ENCODE measurements at regions not wholly inside any gene's neighbourhood (a gene's known extent, or its start where the extent isn't known, plus 50 kb on each side); places are given as distances from the start of the nearest gene placed in this dataset.

DNA sequence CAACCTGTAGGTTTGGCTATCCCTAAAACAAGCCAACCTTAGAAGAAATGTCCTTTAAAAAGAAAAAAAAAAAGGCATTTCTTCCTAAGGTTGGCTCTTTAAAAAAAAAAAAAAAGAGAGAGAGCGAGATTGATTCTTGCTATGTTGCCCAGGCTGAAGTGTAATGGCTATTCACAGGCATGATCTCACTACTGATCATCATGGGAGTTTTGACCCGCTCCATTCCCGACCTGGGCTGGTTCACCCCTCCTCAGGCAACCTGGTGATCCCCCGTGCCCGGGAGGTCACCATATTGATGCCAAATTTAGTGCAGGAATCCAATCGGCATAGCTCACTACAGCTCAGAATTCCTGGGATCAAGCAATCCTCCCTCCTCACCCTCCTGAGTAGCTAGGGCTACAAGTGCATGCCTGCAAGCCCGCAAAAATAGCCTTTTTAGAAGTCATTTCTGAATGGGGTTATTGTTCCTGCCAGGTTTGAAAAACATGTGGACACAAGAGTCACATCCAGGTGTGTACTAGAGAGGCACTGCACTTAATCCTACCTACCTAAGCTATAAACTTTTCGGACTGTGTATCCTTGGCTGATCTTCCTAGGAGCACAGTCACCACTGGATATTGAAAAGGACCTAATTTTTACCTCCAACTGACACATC, 61.4 kb upstream of the ZCCHC13 start:
- no peaks in the 10 kb centered on the region for H3K9me3 ChIP-seq
- H3K4me1 ChIP-seq (ENCODE audit: control insufficient read depth in 1 of 2, insufficient read depth in 1 of 2, low read depth in 1 of 2, low read length in 1 of 2) = no peaks in the 10 kb centered on the region
- TF ChIP-seq, protein P1, sequence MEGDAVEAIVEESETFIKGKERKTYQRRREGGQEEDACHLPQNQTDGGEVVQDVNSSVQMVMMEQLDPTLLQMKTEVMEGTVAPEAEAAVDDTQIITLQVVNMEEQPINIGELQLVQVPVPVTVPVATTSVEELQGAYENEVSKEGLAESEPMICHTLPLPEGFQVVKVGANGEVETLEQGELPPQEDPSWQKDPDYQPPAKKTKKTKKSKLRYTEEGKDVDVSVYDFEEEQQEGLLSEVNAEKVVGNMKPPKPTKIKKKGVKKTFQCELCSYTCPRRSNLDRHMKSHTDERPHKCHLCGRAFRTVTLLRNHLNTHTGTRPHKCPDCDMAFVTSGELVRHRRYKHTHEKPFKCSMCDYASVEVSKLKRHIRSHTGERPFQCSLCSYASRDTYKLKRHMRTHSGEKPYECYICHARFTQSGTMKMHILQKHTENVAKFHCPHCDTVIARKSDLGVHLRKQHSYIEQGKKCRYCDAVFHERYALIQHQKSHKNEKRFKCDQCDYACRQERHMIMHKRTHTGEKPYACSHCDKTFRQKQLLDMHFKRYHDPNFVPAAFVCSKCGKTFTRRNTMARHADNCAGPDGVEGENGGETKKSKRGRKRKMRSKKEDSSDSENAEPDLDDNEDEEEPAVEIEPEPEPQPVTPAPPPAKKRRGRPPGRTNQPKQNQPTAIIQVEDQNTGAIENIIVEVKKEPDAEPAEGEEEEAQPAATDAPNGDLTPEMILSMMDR (IDR thresholded peaks at IDR 0.05) = no peak
- peaks cover 8% of the 10 kb centered on the region for H3K36me3 ChIP-seq
- no peak overlapping the region for H3K4me3 ChIP-seq (ENCODE audit: low read depth in 1 of 2, low read length in 1 of 2)
- H3K27ac ChIP-seq = no peak overlapping the region
- H3K27me3 ChIP-seq = no peaks in the 10 kb centered on the region

DNA sequence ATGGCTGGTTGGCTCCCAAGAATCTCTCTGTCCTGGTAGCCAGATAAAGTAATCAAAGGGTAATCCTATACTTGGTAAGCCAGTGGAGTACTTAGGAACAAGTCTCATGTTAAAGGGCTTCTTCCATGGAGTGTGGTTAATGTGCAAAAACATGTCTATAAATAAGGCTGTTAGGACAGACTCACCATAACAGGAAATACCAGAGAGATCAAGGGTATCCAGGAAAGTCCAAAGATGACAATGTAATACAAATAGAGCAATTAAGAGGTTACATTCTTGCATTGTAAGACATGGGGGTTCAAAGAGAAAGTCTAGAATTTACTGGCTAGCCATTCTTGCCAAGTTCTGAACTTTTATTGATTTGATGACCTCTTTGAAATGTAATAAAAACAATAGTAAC, 61.9 kb upstream of the ZCCHC13 start:
- H3K4me3 ChIP-seq (ENCODE audit: low read depth in 1 of 2, low read length in 1 of 2) = no peak overlapping the region
- no peaks in the 10 kb centered on the region for H3K27me3 ChIP-seq
- peaks cover 8% of the 10 kb centered on the region for H3K36me3 ChIP-seq
- H3K27ac ChIP-seq = no peak overlapping the region
- no peaks in the 10 kb centered on the region for H3K4me1 ChIP-seq (ENCODE audit: control insufficient read depth in 1 of 2, insufficient read depth in 1 of 2, low read depth in 1 of 2, low read length in 1 of 2)
- TF ChIP-seq, protein P1 (IDR thresholded peaks at IDR 0.05) = no peak
- H3K9me3 ChIP-seq = no peaks in the 10 kb centered on the region

DNA sequence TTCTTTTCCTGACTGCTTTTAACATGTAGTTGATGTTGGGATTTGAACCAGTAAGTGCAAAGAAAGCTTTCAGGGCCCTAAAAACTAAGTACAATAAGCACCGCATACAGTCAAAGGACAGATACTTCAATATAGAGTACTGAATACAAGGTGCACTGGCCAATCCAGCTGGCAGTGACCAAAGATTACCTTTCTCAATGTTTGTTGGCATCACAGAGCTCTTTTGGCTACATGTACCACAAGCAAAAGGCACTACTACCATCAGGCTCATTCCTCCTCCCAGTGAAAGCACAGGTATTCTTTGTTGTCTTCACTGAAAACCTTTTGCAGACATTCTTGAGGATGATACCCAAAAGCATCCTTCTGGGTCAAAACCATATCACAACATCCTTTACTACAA, 65.2 kb upstream of the ZCCHC13 start:
- TF ChIP-seq, protein P1 (IDR thresholded peaks at IDR 0.05) = no peak
- Histone ChIP-seq H3K27ac (no peak overlapping the region), H3K4me1 (ENCODE audit: control insufficient read depth in 1 of 2, insufficient read depth in 1 of 2, low read depth in 1 of 2, low read length in 1 of 2) (no peaks in the 10 kb centered on the region), H3K9me3 (no peaks in the 10 kb centered on the region), H3K27me3 (no peaks in the 10 kb centered on the region), H3K36me3 (peaks cover 8% of the 10 kb centered on the region), H3K4me3 (ENCODE audit: low read depth in 1 of 2, low read length in 1 of 2) (no peak overlapping the region)

DNA sequence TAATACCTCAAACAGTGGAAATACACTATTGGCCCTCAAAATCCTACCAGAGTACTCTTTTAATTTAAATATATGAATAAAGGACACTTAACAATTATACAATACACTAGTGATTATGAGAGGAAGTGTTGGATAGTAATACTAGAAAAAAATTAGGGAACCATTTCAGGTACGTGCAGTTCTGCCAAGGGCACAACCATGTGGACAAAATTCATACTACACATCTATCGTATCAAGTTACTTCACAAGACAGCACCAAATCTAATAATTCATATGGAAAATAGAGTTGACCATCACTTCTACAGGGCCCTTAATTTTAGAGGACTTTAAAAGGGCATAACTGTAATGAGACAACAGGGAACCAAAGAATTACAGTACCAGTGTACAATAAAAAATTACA, 69.2 kb upstream of the ZCCHC13 start:
- Histone ChIP-seq H3K4me1 (ENCODE audit: control insufficient read depth in 1 of 2, insufficient read depth in 1 of 2, low read depth in 1 of 2, low read length in 1 of 2) (no peaks in the 10 kb centered on the region), H3K27ac (no peak overlapping the region), H3K9me3 (no peaks in the 10 kb centered on the region), H3K4me3 (ENCODE audit: low read depth in 1 of 2, low read length in 1 of 2) (no peak overlapping the region), H3K27me3 (no peaks in the 10 kb centered on the region), H3K36me3 (peaks cover 8% of the 10 kb centered on the region)
- TF ChIP-seq, protein P1 (IDR thresholded peaks at IDR 0.05) = no peak

DNA sequence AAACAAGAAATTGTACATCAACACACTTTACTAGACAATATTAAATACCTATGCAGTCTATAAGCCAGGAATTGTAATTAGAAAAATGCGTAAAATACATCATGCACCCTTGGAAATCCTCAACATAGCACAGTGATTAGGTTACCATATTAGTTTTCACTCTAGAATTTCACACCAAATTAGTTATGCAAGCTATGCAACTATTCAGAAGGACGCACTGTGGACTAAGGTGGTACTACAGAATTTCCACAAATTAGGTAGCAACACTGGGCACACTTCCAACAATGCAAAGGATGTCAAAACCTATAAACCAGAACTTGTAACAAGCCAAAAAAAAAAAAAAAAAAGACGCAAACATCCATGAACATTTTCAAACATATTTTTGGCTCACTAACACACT, 71.1 kb upstream of the ZCCHC13 start:
- no peak overlapping the region for H3K4me3 ChIP-seq (ENCODE audit: low read depth in 1 of 2, low read length in 1 of 2)
- H3K27ac ChIP-seq = no peak overlapping the region
- TF ChIP-seq, protein P1 (IDR thresholded peaks at IDR 0.05) = no peak
- no peaks in the 10 kb centered on the region for H3K36me3 ChIP-seq
- no peaks in the 10 kb centered on the region for H3K27me3 ChIP-seq
- no peaks in the 10 kb centered on the region for H3K9me3 ChIP-seq
- no peaks in the 10 kb centered on the region for H3K4me1 ChIP-seq (ENCODE audit: control insufficient read depth in 1 of 2, insufficient read depth in 1 of 2, low read depth in 1 of 2, low read length in 1 of 2)
